Esophagus muscularis mucosa (tissue), 4 donors: ENCODE measurements at regions not wholly inside any gene's neighbourhood (a gene's known extent, or its start where the extent isn't known, plus 50 kb on each side); places are given as distances from the start of the nearest gene placed in this dataset.

Experiments used
- DNase-seq: peaks from one replicate; pipeline ENCODE4 v3.0.0-alpha.2; 2017; ENCODE audit errors: extremely low spot score
- H3K27ac ChIP-seq, 4 donors: fragments of 200-600 bp; sonication (generic); replicated peaks in 1 of 4; 1 replicate in 3 of 4; 2 replicates in 1 of 4; pipeline ENCODE4 v1.5.1; 2016 to 2019; ENCODE audit warnings: mild to moderate bottlenecking in 1 of 4
- H3K27me3 ChIP-seq, 4 donors: fragments of 200-600 bp; sonication (generic); one replicate each; pipeline versions ENCODE4 v1.5.1 to v1.6.0; 2016 to 2019
- H3K36me3 ChIP-seq, 4 donors: fragments of 200-600 bp; sonication (generic); one replicate each; pipeline ENCODE4 v1.5.1; 2016 to 2019
- H3K4me1 ChIP-seq, 4 donors: fragments of 200-600 bp; sonication (generic); one replicate each; pipeline ENCODE4 v1.5.1; 2016 to 2019
- H3K4me3 ChIP-seq, 4 donors: fragments of 200-600 bp; sonication (generic); 1 replicate in 2 of 4; 2 replicates in 2 of 4; pipeline ENCODE4 v1.5.1; 2016 to 2019; ENCODE audit warnings: mild to moderate bottlenecking in 4 of 4, moderate library complexity in 1 of 4
- H3K9me3 ChIP-seq, 4 donors: fragments of 200-600 bp; sonication (generic); 1 replicate in 3 of 4; 2 replicates in 1 of 4; pipeline ENCODE4 v1.5.1; 2016 to 2019
- EP300 ChIP-seq: sonication (generic); formaldehyde crosslinking; IDR thresholded peaks from one replicate; pipeline ENCODE4 v1.6.1; 2017; ENCODE audit warnings: antibody characterized with exemption
- POLR2A ChIP-seq: fragments of 450-650 bp; IDR thresholded peaks from one replicate; pipeline ENCODE4 v1.6.1; 2017; ENCODE audit warnings: antibody characterized with exemption, moderate library complexity, mild to moderate bottlenecking, low read depth
- POLR2AphosphoS5 ChIP-seq, 2 donors: sonication (generic); formaldehyde crosslinking; IDR thresholded peaks; one replicate each; pipeline ENCODE4 v1.6.1; 2017; ENCODE audit warnings: antibody characterized with exemption in 2 of 2
- WGBS: methylation state at CpG from one replicate; pipeline ENCODE4 v1.1.5; 2018; 5-methylcytosine and 5-hydroxymethylcytosine counted together
- intact Hi-C: fragments of 100-400 bp; cut with DNase I; formaldehyde crosslinking; loops from one replicate; pipeline ENCODE4 v1.15.1; 2023
- TF ChIP-seq, protein P1 (sequence below), 3 experiments: fragments of 200-600 bp in 2 of 3; fragments of 450-650 bp in 1 of 3; sonication (generic) in 2 of 3; IDR thresholded peaks; one replicate each; pipeline ENCODE4 v1.5.1; 2017 to 2019; ENCODE audit warnings: antibody characterized with exemption in 3 of 3, mild to moderate bottlenecking in 2 of 3, moderate library complexity in 1 of 3

DNA sequence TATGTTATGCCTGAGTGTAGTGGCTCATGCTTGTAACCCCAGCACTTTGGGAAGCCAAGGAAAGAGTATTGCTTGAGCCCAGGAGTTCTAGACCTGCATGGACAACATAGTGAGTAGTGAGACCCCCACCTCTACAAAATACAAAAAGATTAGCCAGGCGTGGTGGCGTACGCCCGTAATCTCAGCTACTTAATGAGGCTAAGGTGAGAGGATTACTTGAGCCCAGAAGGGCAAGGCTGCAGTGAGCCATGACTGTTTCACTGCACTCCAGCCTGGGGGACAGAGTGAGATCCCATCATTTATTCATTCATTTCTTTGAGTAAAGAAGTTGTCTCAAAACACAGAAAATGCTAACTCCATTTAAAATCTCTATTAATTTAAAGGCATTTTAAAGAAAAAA lies 1061.6 kb downstream of the JRKL start:
- 90% methylated on average over 4 of the region's 4 CpGs for WGBS
- no peaks in the 10 kb centered on the region for H3K9me3 ChIP-seq
- intact Hi-C loops, result no loop called here
- TF ChIP-seq EP300 (no peak), POLR2AphosphoS5 (IDR thresholded peaks at IDR 0.05) (no peak), POLR2A (no peak)
- TF ChIP-seq, protein P1, sequence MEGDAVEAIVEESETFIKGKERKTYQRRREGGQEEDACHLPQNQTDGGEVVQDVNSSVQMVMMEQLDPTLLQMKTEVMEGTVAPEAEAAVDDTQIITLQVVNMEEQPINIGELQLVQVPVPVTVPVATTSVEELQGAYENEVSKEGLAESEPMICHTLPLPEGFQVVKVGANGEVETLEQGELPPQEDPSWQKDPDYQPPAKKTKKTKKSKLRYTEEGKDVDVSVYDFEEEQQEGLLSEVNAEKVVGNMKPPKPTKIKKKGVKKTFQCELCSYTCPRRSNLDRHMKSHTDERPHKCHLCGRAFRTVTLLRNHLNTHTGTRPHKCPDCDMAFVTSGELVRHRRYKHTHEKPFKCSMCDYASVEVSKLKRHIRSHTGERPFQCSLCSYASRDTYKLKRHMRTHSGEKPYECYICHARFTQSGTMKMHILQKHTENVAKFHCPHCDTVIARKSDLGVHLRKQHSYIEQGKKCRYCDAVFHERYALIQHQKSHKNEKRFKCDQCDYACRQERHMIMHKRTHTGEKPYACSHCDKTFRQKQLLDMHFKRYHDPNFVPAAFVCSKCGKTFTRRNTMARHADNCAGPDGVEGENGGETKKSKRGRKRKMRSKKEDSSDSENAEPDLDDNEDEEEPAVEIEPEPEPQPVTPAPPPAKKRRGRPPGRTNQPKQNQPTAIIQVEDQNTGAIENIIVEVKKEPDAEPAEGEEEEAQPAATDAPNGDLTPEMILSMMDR (IDR thresholded peaks at IDR 0.05), result no peak
- no peak overlapping the region for H3K27ac ChIP-seq
- H3K36me3 ChIP-seq, result no peaks in the 10 kb centered on the region
- no peaks in the 10 kb centered on the region for H3K27me3 ChIP-seq
- DNase-seq, result no peak
- H3K4me3 ChIP-seq, result no peak overlapping the region
- H3K4me1 ChIP-seq, result no peaks in the 10 kb centered on the region

DNA sequence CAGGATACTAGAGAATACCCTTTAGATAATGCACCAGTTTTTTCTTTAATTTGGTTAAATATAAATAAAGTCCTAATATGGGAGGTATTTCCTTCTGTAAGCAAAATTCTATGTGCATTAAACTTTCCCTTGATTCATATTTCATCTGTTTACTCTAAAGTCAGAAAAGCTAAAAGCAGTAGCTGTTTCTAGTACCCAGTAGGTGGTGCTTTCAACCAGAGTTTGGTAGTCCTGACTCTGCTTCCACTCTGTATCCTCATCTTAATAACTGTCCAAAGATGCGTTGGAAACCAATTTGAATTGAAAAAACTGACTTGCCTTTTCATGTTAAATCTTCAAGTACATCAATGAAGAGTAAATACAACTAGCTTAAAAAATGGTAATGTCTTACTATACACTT lies 1065.2 kb downstream of the JRKL start:
- Histone ChIP-seq H3K4me1 (no peaks in the 10 kb centered on the region), H3K27me3 (no peaks in the 10 kb centered on the region), H3K4me3 (no peak overlapping the region), H3K27ac (no peak overlapping the region), H3K36me3 (no peaks in the 10 kb centered on the region), H3K9me3 (no peaks in the 10 kb centered on the region)
- intact Hi-C loops, result no loop called here
- WGBS, result 30% methylated on average over 1 of the region's 1 CpG
- TF ChIP-seq POLR2A (no peak), POLR2AphosphoS5 (IDR thresholded peaks at IDR 0.05) (no peak), EP300 (no peak)
- TF ChIP-seq, protein P1 (IDR thresholded peaks at IDR 0.05), result no peak
- no peak for DNase-seq

DNA sequence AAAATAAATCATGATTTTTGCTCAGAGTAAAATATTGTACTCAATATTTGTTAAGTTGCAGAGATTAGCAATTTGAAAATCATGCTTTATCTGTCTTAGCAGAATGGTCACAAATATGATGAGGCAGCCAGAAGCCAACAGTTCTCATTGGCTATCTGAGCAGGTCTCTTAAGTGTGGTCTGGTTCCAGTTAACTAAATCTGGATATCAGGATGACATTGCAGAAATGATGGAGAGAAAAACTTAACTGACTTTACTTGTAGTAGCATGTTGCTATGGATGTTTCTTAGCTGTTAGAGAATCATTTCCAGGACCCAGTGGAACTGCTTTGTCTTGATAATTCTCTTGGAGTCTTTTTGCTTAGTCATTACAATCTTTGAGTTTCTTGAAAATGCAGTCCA lies 1070.3 kb downstream of the JRKL start:
- no peak overlapping the region for H3K27ac ChIP-seq
- H3K9me3 ChIP-seq, result peaks cover 0 to 6% (median 0%) of the 10 kb centered on the region in 4 donors
- no peak overlapping the region for H3K4me3 ChIP-seq
- DNase-seq, result no peak
- no peaks in the 10 kb centered on the region for H3K4me1 ChIP-seq
- intact Hi-C loops, result no loop called here
- H3K27me3 ChIP-seq, result no peaks in the 10 kb centered on the region
- no peaks in the 10 kb centered on the region for H3K36me3 ChIP-seq
- TF ChIP-seq POLR2AphosphoS5 (IDR thresholded peaks at IDR 0.05) (no peak), EP300 (no peak), POLR2A (no peak)
- TF ChIP-seq, protein P1 (IDR thresholded peaks at IDR 0.05), result no peak

DNA sequence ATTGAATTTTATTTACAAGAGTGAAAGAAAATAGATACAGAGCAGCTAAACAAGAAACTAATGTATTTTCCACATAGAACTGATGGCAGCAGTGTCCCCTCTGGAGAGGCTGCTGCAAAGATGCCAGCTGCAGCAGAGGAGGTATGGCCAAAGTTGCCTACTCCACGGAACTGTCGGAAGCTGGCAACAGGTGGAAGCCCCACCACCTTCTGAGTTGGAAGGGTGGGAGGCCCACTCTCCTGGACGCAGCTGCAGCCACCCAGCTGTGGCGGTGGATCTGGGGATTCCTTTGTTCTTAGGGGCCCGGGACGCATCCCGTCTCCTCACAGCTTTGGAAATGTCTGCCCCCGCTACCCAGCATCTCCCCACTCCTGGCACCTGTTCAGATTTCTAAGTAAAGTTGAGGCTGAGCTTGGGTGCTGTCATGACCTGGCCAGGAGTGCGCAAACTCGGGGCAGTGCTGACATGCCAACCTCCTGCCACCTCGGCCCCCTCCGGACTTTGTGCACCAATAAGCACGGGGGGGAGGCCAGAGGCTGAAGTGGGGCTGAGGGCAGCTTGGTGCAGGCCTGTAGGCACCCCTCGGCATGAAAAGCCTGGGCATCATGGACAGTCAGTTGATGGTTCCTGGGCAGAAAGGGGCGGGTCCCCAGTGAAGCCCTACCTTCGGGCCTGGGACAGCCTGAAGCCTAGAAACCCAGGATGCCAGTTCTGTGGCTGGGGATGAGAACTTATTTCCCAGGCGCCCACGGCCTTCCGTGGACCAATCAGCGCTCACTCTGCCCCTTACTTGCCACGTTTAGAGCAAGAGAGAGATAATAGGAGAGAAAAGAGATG lies 1071.4 kb downstream of the JRKL start:
- no peak for TF ChIP-seq POLR2A
- TF ChIP-seq, protein P1 (IDR thresholded peaks at IDR 0.05), result no peak
- TF ChIP-seq POLR2AphosphoS5 (IDR thresholded peaks at IDR 0.05), result no peak
- no peak for TF ChIP-seq EP300
- Histone ChIP-seq H3K27ac (no peak overlapping the region), H3K4me1 (no peaks in the 10 kb centered on the region), H3K27me3 (no peaks in the 10 kb centered on the region), H3K36me3 (no peaks in the 10 kb centered on the region), H3K9me3 (peaks cover 0 to 6% (median 0%) of the 10 kb centered on the region in 4 donors), H3K4me3 (no peak overlapping the region)
- WGBS, result 88% methylated on average over 18 of the region's 21 CpGs
- intact Hi-C loops, result no loop called here
- DNase-seq, result no peak
